Tibial artery (tissue), 4 donors: ENCODE measurements at regions not wholly inside any gene's neighbourhood (a gene's known extent, or its start where the extent isn't known, plus 50 kb on each side); places are given as distances from the start of the nearest gene placed in this dataset.
"Not testable (repeated sequence)": the region's sequence is repeated elsewhere in the genome, so short reads cannot be mapped to it uniquely, and the experiment has no call there.

Experiments used
- DNase-seq, 2 donors: peaks; one replicate each; pipeline ENCODE4 v3.0.0-alpha.2; 2019
- H3K27ac ChIP-seq, 2 donors: fragments of 200-600 bp; sonication (generic) in 1 of 2; 1 replicate in 1 of 2; 2 replicates in 1 of 2; pipeline ENCODE4 v1.5.1; 2018 to 2019; ENCODE audit warnings: mild to moderate bottlenecking in 1 of 2
- H3K27me3 ChIP-seq, 2 donors: fragments of 200-600 bp; sonication (generic) in 1 of 2; one replicate each; pipeline versions ENCODE4 v1.5.1 to v1.6.0; 2016 to 2019
- H3K36me3 ChIP-seq, 3 donors: fragments of 200-600 bp; sonication (generic) in 2 of 3; one replicate each; pipeline ENCODE4 v1.5.1; 2016 to 2019; ENCODE audit warnings: mild to moderate bottlenecking in 2 of 3
- H3K4me1 ChIP-seq, 4 donors: fragments of 200-600 bp; sonication (generic) in 2 of 4; 1 replicate in 3 of 4; 2 replicates in 1 of 4; pipeline ENCODE4 v1.5.1; 2016 to 2019
- H3K4me3 ChIP-seq, 2 donors: fragments of 200-600 bp; sonication (generic) in 1 of 2; 1 replicate in 1 of 2; 2 replicates in 1 of 2; pipeline ENCODE4 v1.5.1; 2018 to 2019; ENCODE audit warnings: mild to moderate bottlenecking in 2 of 2
- H3K9me3 ChIP-seq, 3 donors: fragments of 200-600 bp; sonication (generic) in 1 of 3; one replicate each; pipeline ENCODE4 v1.5.1; 2016 to 2019
- intact Hi-C: fragments of 100-400 bp; cut with DNase I; formaldehyde crosslinking; loops from one replicate; pipeline ENCODE4 v1.15.0; 2023; ENCODE audit warnings: low total_unique reads
- TF ChIP-seq, protein P1 (sequence below), 2 experiments: fragments of 200-600 bp in 1 of 2; fragments of 450-650 bp in 1 of 2; IDR thresholded peaks; one replicate each; pipeline ENCODE4 v1.5.1; 2017 to 2019; ENCODE audit warnings: antibody characterized with exemption in 2 of 2, mild to moderate bottlenecking in 1 of 2, moderate library complexity in 1 of 2

DNA sequence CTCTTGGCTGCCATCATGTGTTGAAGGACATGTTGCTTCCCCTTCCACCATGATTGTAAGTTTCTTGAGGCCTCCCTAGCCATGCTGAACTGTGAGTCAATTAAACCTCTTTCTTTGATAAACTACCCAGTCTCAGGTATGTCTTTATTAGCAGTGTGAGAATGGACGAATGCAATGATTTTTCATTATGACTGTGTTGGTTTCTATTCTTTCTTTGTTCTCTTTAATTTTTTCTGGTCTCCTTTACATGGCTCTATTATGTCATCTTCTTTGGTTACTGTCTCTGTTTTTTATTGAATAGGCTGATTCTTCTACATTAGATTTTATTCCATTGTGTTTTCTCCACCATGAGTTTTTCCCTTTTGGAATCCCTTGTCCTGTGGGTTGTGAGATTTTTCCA, 840.6 kb downstream of the TRAM1L1 start:
- H3K36me3 ChIP-seq, result no peaks in the 10 kb centered on the region
- H3K27me3 ChIP-seq, result no peaks in the 10 kb centered on the region
- TF ChIP-seq, protein P1, sequence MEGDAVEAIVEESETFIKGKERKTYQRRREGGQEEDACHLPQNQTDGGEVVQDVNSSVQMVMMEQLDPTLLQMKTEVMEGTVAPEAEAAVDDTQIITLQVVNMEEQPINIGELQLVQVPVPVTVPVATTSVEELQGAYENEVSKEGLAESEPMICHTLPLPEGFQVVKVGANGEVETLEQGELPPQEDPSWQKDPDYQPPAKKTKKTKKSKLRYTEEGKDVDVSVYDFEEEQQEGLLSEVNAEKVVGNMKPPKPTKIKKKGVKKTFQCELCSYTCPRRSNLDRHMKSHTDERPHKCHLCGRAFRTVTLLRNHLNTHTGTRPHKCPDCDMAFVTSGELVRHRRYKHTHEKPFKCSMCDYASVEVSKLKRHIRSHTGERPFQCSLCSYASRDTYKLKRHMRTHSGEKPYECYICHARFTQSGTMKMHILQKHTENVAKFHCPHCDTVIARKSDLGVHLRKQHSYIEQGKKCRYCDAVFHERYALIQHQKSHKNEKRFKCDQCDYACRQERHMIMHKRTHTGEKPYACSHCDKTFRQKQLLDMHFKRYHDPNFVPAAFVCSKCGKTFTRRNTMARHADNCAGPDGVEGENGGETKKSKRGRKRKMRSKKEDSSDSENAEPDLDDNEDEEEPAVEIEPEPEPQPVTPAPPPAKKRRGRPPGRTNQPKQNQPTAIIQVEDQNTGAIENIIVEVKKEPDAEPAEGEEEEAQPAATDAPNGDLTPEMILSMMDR (IDR thresholded peaks at IDR 0.05), result no peak
- no peak overlapping the region for H3K4me3 ChIP-seq
- no peaks in the 10 kb centered on the region for H3K4me1 ChIP-seq
- intact Hi-C loops, result no loop called here
- no peak for DNase-seq
- no peaks in the 10 kb centered on the region for H3K9me3 ChIP-seq
- H3K27ac ChIP-seq, result no peak overlapping the region

DNA sequence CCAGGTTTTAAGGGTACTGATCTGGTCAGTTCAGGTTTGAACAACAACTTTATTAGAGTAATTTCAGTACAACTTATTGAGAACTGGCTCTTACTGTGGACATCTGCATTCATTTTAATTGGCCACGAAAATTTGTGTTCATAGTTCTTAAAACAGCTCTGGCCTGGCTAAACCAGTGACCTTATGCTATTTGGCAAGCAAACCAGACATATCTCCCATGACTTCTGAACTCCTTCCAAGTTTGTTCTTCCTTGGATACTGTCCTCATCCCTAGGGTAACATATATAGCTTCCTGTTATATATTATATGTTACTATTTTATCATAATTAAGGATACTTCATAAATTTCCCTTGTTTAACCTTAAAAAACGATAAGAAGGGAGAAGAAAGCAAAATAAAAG, 841.9 kb downstream of the TRAM1L1 start:
- no peak overlapping the region for H3K27ac ChIP-seq
- TF ChIP-seq, protein P1 (IDR thresholded peaks at IDR 0.05), result no peak
- no peaks in the 10 kb centered on the region for H3K9me3 ChIP-seq
- DNase-seq, result no peak
- no peaks in the 10 kb centered on the region for H3K27me3 ChIP-seq
- intact Hi-C loops, result no loop called here
- H3K4me1 ChIP-seq, result no peaks in the 10 kb centered on the region
- no peak overlapping the region for H3K4me3 ChIP-seq
- H3K36me3 ChIP-seq, result no peaks in the 10 kb centered on the region

DNA sequence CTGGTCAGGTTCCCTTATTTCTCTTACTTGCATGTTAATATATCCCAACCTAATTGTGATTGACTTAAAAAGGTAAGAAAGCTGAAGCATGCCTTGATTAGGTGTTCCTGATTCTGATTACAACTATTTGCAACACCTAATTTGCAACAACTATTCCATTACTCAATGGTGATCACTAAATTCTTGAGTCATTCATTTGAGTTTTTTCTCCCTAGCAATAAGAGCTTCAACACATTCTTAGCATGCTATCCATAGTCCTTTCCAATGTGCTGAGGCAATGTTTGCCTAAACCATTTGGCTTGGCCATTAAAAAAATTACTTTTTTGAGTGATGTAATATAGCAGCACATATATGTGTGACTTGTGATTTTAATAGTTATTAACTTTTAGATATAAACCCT, 851.4 kb downstream of the TRAM1L1 start:
- intact Hi-C loops, result no loop called here
- H3K4me1 ChIP-seq, result no peaks in the 10 kb centered on the region

DNA sequence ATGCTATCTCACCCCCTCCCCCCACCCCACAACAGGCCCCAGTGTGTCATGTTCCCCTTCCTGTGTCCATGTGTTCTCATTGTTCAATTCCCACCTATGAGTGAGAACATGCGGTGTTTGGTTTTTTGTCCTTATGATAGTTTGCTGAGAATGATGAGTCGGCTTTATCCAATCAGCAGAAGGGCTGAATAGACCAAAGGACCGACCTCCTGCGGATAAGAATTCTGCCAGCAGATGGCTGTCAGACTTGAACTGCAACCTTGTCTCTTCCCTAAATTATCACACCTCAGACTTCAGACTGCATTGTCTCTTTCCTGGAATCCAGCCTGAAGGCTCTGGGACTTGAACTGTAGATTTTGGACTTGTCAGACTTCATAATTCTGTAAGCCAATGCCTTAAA, 853.4 kb downstream of the TRAM1L1 start:
- H3K9me3 ChIP-seq, H3K27ac ChIP-seq, H3K27me3 ChIP-seq, H3K4me1 ChIP-seq, DNase-seq, intact Hi-C loops, H3K4me3 ChIP-seq, H3K36me3 ChIP-seq: not testable (repeated sequence)

More for the DNA sequence above, 851.4 kb downstream of the TRAM1L1 start:
- no peaks in the 10 kb centered on the region for H3K9me3 ChIP-seq
- no peak for DNase-seq
- no peaks in the 10 kb centered on the region for H3K36me3 ChIP-seq
- no peaks in the 10 kb centered on the region for H3K27me3 ChIP-seq
- no peak overlapping the region for H3K4me3 ChIP-seq
- TF ChIP-seq, protein P1 (IDR thresholded peaks at IDR 0.05), result no peak
- no peak overlapping the region for H3K27ac ChIP-seq

DNA sequence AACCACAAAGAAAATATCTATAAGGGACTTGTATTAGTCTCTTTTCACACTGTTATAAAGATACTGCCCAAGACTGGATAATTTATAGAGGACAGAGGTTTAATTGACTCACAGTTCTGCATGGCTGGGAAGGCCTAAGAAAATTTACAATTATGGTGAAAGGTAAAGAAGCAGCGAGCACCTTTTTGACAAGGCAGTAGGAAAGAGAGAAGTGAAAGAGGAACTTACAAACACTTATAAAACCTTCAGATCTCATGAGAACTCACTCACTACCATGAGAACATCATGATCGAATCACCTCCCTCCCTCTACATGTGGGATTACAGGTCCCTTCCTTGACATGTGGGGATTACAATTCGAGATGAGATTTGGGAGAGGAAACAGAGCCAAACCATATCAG, 856.0 kb downstream of the TRAM1L1 start:
- TF ChIP-seq, protein P1 (IDR thresholded peaks at IDR 0.05), result no peak
- Histone ChIP-seq H3K4me1 (no peaks in the 10 kb centered on the region), H3K36me3 (no peaks in the 10 kb centered on the region), H3K27me3 (no peaks in the 10 kb centered on the region), H3K9me3 (no peaks in the 10 kb centered on the region), H3K4me3 (no peak overlapping the region), H3K27ac (no peak overlapping the region)
- intact Hi-C loops, result no loop called here
- no peak for DNase-seq

DNA sequence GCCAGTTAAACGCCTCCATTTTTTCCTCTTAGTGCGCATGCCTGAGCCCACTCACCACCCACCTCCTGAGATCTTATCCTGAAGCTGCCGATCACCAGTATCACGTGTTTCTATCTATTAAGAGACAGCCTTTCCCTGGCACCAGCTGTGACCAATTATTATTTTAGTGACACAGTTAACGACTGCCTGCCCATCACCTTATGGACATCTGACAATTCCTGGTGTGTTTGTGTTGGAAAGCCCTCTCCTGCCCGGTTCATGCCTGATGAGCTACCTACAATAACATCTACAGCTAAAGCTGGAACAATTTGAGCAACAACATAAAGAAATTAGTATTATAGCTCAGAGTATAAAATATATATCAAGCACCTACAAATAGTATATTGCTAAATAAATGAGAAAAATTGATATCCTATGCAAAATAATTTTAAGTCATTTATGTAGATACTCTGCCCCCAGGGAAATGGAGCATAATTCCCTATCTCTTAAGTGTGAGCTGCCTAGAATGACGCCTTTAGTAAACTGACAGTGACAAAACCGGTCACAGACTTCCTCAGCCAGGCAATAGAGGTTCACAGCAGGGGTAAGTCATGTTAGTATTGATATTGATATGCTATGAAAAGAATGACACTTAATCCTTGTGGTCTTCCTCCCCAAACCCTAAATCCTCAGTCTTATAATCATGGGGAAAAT, 862.2 kb downstream of the TRAM1L1 start:
- intact Hi-C loops, result no loop called here
- no peaks in the 10 kb centered on the region for H3K36me3 ChIP-seq
- TF ChIP-seq, protein P1 (IDR thresholded peaks at IDR 0.05), result no peak

More for the DNA sequence above, 862.2 kb downstream of the TRAM1L1 start:
- Histone ChIP-seq H3K27ac (no peak overlapping the region), H3K27me3 (no peaks in the 10 kb centered on the region), H3K9me3 (no peaks in the 10 kb centered on the region), H3K4me1 (no peaks in the 10 kb centered on the region), H3K4me3 (no peak overlapping the region)
- no peak for DNase-seq
